NOMO-1 (cell line): ENCODE measurements at regions not wholly inside any gene's neighbourhood (a gene's known extent, or its start where the extent isn't known, plus 50 kb on each side); places are given as distances from the start of the nearest gene placed in this dataset.
"Not testable (repeated sequence)": the region's sequence is repeated elsewhere in the genome, so short reads cannot be mapped to it uniquely, and the experiment has no call there.

Experiments used
- DNase-seq, 2 experiments: peaks; one replicate each; lab custom pipeline; 2025; ENCODE audit not compliant: unreplicated experiment in 2 of 2; lab: John Stamatoyannopoulos, UW

DNA sequence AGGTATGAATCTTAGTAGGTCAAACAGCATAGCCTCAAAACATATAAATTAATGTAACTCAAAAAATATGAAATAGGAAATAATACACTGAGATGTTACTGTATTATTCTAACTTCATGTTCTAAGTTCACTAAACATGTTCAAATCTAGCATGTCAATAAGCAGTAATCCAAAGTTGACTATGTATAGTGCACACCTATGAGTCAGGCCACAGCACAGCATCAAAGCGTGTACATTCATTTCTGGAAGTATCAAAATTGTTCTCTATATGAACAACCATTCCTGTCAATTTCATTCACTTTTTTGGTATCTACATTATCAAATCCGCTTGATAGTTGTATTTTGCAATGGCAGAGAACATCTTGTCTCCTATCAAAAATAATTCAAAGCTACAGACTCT, 418.9 kb upstream of the POM121L12 start:
- DNase-seq = no peak

GRCh38 chr7:52615021-52615695, 420.3 kb upstream of the POM121L12 start:
- DNase-seq = no peak

DNA sequence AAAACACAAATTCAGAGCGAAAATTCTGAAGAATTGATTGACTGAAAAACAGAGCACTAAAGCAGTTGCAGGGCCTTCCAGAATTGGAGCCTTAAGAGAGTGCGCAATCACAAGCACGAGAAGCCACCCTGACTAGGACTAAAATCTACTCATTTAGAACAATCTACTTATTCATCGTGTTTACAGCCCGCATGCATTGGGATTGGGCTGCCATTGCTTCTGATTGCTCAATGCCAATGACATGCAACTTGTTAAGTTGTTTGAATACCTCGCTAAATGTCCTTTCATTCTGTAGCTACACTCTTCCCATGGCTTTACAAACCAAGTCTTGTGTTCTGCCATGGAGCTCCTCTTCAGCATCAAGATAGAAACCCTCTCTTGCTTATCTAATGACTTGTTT, 425.9 kb upstream of the POM121L12 start:
- DNase-seq = no peak

GRCh38 chr7:52592698-52593097, 442.7 kb upstream of the POM121L12 start:
- no peak for DNase-seq

DNA sequence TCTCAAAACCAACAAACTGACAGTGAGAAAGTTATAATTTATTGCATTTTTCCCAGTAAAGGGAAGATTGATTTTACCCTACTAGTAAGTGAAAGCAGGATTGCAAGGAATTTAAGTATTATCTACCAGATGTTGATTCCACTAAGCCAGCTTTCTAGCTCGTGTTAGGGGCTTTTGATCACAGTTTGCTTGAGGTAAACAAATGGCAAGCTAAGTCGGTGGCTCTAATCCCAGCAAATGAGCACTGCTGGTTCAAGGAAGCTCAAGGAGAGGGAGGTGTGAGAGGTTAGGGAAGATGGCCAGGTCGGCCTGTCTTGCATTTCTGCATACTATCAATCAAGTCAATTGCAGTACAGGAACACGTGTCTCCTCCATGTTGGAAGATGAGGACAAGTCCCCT, 448.7 kb upstream of the POM121L12 start:
- no peak for DNase-seq

- DNase-seq = no peak
These were observed 451.4 kb upstream of the POM121L12 start for GRCh38 chr7:52584041-52584440.

DNA sequence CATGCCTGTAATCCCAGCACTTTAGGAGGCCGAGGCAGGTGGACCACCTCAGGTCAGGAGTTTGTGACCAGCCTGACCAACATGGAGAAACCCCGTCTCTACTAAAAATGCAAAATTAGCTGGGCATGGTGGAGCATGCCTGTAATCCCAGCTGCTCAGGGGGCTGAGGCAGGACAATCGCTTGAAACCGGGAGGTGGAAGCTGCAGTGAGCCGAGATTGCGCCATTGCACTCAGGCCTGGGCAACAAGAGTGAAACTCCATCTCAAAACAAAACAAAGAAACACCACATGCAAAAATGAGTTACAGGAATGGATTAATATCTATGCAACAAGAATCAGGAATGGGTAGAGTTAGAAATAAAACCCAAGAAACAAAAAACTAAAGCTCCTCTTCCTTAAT, 462.3 kb upstream of the POM121L12 start:
- DNase-seq = not testable (repeated sequence)

GRCh38 chr7:52571026-52571425, 464.4 kb upstream of the POM121L12 start:
- DNase-seq = no peak

GRCh38 chr7:52569151-52569550, 466.3 kb upstream of the POM121L12 start:
- peak; percentile 14 to 85 for DNase-seq

- no peak for DNase-seq
These were observed 469.5 kb upstream of the POM121L12 start for GRCh38 chr7:52565974-52566373.

- DNase-seq = no peak
These were observed 479.6 kb upstream of the POM121L12 start for GRCh38 chr7:52555805-52556204.

GRCh38 chr7:52547308-52547910, 488.0 kb upstream of the POM121L12 start:
- no peak for DNase-seq

- not testable (repeated sequence) for DNase-seq
These were observed 494.2 kb upstream of the POM121L12 start for GRCh38 chr7:52541198-52541765.

DNA sequence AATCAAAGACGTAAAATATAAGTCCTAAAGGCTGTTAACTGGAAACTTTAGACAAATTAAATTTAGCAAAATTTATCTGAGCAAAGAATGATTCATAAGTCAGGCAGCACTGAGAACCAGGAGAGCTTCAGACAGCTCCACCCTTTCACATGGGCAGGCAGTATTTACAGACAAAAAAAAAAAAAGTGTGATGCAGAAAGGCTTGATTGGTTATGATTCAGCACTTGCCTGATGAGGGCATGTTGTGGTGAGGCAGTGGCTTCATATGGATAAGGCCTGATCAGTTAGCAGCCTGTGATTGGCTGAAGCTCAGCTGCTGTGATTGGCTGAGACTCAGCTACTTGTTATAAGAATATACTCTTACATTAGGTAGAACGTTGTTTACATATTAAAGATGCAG, 495.4 kb upstream of the POM121L12 start:
- no peak for DNase-seq

DNA sequence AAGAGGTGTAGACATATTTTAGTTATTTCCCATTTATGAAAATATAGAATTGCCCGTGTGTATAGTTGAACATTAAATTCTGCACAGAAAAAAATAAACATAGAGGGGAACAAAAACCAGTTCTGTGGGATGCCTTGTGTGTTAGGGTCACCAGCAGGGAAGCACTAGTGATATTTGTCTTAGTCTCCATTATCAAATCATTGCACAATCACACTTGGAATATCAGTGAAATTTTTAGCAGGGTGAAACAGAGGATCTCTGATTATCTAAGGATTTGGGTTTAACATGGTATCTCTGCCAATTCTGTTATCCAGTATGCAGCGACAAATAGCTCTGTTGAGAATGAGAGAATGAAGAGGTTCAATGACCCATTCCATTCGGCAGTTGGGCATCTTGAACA, 496.0 kb upstream of the POM121L12 start:
- DNase-seq = no peak

- DNase-seq = no peak
These were observed 498.4 kb upstream of the POM121L12 start for GRCh38 chr7:52537051-52537450.

GRCh38 chr7:52525772-52526341, 509.6 kb upstream of the POM121L12 start:
- no peak for DNase-seq

DNA sequence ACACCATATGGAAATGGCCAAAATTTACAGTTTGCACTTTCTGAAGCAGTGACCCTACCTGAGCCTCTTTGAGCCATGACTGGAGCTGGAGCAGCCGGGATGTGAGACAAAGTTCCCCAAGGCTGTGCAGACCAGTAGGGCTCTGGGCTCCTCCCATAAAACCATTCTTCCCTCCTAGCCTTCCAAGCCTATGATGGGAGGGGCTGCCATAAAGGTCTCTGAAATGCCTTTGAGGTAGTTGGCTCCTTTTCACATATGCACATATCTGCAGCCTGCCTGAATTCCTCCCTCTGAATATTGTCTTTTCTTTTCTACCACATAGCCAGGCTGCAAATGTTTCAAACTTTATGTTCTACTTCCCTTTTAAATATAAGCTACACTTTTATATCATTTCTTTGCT, 516.6 kb upstream of the POM121L12 start:
- no peak for DNase-seq

DNA sequence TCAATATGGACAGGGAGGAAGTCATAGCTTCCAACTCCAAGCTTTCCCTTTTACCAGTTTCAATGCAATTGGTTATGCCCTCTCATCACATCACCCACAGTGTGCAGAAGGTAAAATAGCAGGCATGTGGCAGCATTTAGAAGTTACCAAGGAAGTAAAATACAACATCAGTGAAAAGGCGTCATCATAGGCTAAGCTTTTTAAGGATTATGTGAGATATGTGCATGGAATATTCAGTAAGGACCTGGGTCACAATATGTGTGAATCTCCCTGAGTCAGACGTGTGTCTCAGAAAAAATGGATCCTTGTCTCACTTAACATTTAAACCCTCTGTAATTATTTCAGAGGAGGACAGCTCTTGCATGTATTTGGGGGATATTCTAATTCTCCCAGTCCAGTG, 522.8 kb upstream of the POM121L12 start:
- no peak for DNase-seq

- peak; percentile 39 to 73 for DNase-seq
These were observed 527.7 kb upstream of the POM121L12 start for GRCh38 chr7:52507546-52508255.

- no peak for DNase-seq
These were observed 529.1 kb upstream of the POM121L12 start for GRCh38 chr7:52506325-52506724.
